HG03045 (cell line): ENCODE measurements at regions not wholly inside any gene's neighbourhood (a gene's known extent, or its start where the extent isn't known, plus 50 kb on each side); places are given as distances from the start of the nearest gene placed in this dataset.
A peak's percentile ranks its signal among the peaks of the same experiment; 100 is the strongest.

Source experiments
- ATAC-seq: cut with Tn5 transposase; IDR thresholded peaks from one replicate; pipeline ENCODE4 v1.9.1; 2021; ENCODE audit warnings: mild to moderate bottlenecking, moderate library complexity; ENCODE audit not compliant: unreplicated experiment

DNA sequence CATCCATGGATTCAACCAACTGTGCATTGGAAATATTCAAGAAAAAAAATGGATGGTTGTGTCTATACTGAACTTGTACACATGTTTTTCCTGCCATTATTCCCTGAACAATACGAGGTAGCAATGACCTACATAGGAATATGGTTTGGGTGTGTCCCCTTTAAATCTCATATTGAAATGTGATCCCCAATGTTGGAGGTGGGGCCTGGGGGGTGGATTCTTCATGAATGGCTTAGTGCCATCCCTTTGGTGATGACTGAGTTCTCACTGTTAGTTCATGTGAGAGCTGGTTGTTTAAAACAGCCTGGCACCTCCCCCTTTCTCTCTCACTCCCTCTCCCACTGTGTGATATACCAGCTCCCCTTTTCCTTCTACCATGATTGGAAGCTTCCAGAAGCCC is 139.8 kb upstream of the BACH2 start:
- no peak for ATAC-seq

DNA sequence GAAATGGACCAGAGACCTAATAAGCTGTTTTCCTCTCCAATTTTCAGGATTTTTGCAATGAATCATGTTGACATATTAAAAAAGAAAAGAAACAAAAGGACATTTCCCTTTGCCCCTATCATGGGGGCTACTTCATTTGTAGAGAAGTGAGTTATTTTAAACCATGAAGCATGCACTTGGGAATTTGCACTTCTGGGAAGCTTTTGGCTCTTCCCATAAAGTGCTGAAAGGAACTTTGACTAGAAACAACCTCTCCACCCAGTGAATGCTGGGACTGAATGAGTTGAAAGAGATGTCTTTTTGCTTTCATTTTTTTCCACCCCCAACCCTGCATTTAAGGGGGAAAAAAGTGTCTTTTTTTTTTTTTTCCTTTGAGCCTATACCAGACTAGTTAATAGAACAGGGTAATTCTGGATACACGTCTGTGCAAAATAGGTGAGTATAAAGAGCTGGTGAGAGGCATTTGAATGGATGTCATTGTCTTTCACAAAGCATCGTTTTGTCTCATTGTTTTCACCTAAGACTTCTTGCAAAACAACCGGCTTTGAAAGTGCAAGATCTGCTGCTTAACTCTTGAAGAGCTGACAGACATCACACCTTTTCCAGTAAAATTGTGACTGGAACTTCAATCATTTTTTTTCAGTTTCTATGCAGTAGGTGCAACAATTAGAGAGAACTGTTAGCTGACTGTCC is 138.7 kb upstream of the BACH2 start:
- no peak for ATAC-seq

DNA sequence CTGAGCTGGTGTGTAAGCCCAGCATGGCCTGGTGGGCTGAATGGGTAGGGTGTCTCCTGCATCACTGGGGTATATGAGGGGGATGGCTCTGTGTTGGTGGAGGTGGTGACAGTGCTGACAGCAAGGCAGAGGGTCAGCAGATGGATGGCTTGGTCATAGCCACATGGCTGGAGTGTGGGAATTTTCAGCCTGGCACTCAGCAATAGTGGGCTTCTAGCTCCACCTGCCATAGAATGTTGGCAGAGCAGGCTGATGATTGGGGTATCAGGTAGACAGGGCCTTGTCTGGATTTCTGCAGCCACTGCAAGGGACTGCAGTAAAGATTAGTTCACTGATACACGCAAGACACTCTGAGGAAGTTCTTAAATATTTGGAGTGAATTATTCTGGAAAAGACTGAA is 137.5 kb upstream of the BACH2 start:
- ATAC-seq = no peak

DNA sequence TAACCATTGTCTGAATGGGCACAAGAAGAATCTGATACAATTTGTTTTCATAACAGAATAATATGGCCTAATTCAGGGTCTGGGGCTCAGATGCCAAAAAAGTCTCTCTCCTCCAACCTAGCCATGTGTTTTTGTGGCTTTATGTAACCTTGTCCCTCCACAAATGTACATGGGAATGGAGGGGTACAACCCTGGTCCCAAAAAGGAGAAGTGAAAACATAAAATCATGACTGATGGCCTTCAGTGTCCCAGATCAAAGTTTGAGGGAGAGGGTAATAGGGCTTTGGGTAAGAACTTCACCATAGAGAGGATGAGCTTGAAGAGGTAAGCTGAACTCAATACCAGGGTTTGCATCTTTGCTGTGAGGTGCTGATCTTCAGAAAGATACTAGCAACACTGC is 136.3 kb upstream of the BACH2 start:
- ATAC-seq = no peak

DNA sequence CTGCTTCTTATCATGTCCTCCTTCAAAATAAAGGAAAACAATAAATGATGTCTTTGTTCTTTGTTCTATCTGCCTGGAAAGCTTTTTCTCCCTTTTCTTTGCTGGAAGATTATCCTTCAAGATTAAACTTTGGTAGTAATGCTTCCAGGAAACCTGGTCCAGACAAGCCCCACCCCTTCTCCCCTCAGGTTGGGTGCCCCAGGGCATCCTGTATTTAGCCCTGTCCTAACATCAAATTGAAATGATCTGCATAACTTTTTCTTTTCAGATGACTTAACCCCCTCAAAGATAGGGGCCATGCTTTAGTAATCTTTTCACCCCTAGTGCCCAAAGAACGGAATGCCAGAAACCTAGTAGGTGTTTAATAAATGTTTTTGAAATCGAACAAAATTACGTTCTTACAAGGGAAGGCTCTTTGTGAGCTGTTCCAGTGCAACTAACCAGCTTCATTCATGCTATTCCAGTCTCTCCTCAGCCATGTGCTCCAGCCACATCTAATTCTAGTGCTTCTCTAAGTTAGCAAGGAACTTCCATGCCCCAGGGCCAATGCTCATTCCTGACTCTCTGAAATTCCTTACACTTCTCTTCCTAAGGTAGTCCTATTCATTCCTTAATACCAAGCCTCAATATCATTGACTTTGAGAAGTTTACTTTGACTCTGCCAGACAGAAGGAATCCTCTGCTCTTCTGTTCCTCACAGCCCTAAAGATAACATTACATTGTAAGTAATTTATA is 135.6 kb upstream of the BACH2 start:
- no peak for ATAC-seq

DNA sequence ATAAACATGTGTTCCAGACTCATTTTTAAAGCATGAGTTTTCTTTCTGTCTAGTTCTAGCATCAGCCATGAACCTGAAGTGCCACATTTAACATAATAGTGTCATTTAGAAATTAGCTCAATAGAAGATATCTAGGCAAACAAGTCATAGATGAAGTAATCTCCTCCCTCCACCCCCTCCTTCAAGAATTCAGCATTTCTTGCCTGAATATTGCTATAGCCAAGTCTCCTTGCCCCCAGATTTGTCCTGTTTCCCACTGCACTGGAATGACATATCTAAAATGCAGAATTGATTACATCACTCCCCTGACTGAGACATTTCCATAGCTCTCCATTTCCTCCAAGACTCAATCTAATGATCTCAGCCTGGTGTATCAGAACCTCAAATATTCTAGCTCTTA is 134.9 kb upstream of the BACH2 start:
- ATAC-seq = no peak

DNA sequence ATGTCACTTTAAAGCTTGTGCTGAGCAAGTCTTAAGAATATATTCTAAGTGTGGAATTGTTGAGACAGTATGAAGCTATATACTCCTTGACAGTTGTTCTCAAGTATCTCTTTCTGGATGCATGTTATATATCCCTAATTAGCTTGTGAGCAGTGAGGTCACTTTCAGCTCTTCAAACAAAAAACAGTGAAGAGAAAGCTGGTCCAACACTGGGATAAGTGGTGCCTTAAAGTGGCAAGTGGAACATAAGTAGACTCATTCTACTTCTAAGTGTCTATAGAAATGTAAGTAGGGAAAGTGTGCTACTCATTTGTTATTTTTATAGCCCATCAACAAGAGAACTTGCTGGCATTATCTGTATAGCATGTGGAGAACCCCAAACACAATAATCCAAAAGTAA is 133.1 kb upstream of the BACH2 start:
- ATAC-seq = no peak

DNA sequence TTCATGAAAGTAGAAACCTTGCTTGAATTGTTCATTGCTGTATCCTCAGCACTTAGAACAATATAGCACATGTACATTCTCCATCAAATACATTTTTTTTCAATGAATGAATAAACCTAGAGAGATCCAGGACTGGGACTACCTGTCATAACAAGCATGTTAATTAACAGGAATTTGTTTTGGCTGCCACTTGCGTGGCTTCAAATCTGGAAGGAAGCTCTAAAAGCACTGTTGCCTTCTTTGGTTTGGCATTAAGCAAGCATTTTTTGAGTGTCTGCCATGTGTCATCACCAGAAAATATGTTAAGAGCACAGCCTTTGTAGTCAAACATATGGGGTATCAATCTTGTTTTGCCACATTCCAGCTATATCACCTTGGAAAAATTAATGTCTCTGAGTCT is 131.9 kb upstream of the BACH2 start:
- ATAC-seq = no peak

DNA sequence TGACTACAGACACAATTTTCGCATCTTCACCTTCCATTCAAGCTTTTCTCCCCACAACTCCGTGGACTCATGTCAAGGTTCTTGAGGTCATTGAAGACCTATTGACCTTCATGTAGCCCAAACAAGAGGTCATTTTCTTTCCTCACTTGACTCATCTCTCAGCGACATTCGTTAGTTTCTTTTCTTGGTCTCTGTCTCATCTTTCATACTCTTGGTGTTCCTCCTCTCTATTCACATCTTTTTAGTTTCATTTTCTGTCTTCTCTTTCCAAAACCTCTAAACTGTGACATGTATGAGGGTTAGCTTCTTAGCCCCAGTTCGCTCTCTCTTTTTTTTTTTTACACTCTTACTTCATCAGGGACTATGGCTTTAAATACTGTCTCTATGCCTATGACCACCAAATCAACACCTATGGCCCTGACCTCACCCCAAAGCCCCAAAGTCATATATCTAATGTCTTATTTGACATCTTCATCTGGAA is 128.6 kb upstream of the BACH2 start:
- peak; percentile 98 for ATAC-seq

DNA sequence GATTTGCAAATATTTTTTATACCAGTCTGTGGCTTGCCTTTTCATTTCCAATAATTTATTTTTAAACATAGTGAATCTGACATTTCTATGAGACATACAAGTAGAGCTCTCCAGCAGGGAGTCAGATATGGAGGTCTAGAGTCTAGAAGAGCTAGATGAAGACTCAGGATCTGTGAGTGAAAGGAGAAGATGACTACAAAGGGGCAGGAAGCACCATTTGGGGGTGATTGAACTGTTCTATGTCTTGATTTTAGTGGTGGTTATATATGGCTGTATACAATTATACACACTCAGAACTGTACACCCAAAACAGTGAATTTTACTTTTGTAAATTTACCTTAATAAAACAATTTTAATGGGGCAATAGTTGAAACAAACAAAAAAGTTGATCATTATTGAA is 127.9 kb upstream of the BACH2 start:
- no peak for ATAC-seq

DNA sequence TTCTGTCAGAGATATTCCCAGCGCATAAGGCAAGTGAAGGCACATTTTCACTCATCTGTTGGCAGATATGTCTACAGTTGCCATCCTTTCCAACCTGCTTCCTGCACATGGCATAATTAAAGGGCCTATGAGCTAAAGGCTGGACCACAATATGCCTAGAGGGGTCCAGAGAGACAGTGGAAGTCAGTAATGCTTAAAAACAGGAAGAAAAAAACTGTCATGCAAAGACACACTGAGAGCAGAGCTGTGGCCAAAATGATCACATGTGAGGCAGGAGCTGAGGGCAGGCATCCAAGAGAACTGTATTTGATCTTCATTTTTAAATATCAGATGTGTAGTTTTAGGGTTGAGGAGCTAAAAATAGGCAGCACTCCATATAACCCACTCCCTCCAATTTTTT is 125.0 kb upstream of the BACH2 start:
- ATAC-seq = no peak

DNA sequence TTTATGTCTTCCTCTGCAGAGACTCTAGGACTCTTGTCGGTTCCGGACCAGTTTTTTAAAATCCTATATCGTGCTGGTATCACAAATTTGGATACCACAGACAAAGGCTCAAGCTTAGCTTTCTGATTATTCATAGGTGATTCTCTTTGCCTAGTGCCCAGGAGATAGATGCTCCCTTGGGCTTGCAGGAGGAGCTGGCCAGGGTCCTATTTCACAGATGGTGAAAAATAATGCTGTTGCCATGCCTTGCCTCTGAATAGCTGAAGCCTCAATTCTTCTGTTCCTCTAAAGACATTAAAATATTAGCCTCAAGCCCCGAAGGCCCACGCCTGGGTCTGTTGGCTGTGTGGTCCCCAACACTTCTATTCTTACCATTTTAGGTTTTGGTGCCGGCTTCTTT is 123.9 kb upstream of the BACH2 start:
- no peak for ATAC-seq

DNA sequence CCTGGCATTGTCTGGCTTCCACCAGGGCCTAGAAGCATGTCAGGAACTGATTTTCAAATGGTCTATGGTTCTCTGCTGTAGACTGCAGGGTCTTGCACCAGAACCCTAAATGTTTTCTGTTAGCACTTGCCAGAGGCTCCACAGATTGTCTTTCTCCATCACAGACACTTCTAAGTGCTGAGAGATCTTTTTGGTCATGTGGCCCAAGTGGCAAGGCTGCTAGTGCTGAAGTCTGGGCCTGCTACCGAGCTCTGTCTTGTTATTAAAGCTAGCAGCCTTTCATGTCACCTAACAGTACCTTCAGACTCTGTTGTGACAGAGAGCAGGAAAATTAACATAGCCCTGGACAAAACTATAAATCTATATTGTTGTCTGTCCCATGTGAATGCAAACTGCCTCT is 120.7 kb upstream of the BACH2 start:
- ATAC-seq = no peak

DNA sequence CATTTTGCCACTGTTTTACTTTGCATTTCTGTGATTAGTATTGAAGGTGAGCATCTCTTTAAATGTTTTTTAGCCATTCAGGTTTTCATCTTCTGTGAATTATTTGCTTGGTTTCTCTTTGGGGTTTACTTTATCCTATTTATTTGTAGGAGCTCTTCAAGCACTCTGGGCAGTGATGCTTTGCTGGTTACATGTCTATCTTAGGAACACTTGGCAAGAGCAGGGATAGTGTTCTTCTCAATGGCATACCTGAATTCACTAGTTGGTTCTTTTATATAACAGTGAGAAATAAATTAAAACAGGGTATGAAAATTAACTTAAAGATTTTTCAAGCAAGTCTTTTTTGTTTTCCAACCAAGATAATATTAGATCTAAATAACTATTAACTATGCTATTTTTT is 119.7 kb upstream of the BACH2 start:
- ATAC-seq = no peak

DNA sequence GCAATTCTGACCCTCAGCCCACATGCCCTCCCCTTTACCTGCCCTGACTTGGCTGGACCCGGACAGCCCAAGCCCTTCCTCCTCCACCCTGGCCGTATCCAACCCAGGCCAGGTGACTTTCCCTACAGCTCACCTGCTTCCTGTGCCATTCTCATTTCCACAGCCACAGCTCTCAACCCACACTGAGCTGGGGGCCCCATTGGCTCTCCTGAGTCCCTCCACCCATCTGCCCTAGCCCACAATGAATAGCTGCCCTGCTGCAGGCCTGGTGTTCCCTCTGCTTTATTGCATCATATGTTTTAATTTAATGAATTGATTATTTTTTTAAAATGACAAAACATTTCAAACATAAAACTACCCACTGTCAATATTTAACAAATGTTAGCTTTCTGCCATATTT is 118.5 kb upstream of the BACH2 start:
- no peak for ATAC-seq

DNA sequence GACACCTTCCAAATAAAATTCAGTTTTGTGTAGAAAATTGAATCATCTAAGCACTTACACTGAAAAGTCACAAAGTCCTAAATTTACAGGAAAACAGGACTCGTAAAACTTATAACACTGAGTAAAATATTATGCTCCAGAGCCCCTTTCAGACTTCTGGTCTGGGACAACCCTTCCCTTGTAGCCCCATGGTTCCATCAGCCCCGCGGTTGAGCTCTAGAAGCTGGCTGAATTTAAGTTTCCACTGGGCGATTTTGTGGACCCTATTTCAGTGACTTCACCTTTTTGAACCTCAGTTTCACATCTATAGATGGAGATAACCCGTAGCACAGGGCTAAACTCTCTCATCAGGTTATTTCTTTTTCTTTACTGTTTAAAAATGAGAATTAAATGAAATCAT is 117.7 kb upstream of the BACH2 start:
- no peak for ATAC-seq

DNA sequence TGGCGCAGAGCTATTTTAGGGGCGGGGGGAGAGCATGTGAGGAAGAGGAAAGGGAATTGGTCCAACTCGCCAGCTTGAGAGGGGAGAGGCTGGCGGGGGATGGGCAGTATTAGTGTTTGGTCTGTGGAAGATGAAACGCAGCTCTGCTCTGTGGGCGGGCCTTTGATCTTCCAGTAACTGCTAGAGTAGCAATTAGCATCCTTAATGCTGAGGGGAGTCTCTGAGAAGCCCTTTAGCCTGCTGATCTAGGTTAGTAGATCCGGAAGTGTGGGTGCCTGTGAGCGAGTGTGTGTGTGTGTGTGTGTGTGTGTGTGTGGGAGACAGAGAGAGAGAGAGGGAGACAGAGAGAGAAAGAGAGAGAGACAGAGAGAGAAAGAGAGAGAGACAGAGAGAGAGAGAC is 117.2 kb upstream of the BACH2 start:
- ATAC-seq = no peak

DNA sequence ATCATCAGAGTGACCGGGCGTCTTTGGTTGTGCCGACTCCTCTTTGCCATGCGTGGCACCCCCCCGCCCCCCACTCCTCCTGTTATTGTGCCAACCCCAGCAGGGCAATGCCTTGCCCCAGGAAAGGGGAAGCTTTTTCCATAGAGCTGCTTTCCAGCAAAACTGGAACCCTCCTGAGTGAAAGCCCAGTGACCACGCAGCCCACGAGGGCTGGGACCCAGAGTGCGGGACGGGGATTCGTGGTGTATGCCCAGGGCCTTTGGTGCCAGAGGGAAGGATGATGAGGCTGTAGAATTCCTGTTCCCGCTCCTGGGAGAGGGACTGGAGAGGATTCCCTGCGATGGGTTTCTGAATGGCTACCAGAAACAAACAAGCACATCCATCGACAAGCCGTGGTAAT is 116.8 kb upstream of the BACH2 start:
- no peak for ATAC-seq

DNA sequence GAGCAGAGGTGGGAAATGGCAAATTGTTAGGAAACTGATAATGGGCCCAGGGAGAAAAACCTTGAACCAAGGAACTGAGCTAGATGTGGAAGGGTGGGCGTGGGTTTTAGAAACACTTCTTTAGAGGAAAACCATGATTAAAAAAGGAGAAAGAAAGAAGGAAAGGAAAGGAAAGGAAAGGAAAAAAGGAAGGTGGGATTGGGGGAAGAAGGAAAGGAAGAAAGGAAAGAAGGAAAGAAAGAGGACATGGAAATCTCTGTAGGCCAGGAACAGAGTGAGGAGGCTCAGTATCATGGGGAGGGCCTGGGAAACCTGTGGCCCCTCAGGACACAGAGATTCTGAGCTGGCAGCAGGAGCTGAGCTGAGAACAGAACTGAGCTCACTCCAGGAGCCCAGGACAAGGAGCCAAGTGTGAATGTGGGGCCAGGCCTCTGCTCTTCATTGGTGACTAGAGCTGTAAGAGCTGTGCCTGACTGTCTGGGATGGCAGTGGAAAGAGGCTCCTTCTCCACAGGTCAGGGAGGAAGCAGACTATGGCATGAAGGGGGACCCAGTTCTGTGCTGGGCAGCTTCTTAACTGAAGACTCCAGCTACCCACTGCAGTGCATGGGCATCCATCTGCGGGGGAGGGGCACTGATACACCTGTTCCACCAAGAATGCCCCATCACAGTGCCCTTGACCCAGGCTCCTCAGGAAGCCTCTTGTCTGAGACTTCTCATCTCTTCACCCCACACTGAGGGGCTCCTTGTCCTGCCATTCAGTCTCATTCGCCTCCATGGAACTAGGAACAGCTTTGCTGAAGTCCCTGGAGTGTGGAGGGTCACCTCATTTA is 116.1 kb upstream of the BACH2 start:
- ATAC-seq = no peak

DNA sequence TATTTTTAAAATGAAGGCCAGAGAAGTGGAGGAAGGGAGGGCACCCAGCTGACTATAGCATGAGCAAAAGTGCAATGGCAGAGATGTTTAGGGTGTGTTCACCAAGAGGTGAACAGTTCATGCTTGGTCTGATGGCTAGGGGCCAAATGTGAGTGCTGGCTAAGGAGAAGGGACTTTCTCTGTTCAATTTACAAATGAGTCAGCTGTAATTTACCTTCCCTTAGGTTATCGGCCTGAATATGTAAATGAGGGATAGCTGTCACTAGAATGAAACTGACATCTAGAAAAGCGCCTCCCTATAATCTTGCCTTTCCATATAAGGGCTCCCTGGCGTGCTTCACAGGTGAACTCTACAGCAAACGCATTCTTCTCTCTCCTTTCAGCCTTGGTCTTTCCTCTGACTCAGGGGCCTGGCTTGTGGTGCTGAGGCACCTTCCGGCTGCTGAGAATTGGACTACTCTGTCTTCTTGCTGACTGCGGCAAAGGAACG is 114.7 kb upstream of the BACH2 start:
- peak; percentile 84 for ATAC-seq

DNA sequence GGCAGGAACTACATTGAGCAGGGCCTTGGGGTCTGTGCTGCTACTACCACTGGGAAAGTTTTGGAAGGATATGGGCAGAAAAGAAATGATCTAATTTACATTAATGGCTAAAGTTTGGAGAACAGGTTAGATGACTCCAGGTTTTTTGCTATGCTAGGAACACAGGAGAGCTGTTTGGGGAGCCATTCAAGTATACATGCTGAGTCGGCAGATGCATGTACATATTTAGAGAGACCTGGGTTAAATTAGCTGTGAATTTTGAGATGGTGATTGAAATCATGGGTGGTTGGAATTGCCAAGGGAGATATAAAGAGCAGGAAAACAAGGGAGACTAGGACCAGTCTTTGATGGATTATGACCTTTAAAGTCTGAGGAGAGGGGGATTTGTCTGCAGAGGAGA is 113.1 kb upstream of the BACH2 start:
- no peak for ATAC-seq

DNA sequence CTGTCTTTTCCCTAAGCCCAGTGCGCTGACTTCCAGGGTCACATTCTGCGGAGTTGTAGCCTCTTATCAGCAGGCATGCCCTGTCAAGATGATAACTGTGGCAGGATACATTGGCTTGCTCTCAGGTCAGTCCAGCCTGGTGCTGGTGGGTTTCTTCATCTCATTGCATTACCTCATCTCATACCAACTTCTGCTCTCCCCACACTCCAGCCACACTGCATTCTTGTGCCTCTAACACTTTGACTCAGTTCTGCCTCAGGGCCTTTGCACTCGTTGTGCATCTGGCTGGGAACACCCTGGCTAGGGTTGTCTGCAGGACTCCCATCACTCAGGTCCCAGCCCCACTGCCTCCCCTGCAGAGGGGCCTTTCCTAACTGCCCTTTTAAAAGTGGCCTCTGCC is 110.3 kb upstream of the BACH2 start:
- no peak for ATAC-seq
